ENCODE measurements at regions not wholly inside any gene's neighbourhood (a gene's known extent, or its start where the extent isn't known, plus 50 kb on each side); places are given as distances from the start of the nearest gene placed in this dataset.

- Mint-ChIP-seq H3K36me3 (ENCODE audit: low read depth) (peaks cover 14% of the 10 kb centered on the region), H3K27me3 (ENCODE audit: insufficient read depth, low read depth, poor library complexity) (no peaks in the 10 kb centered on the region), H3K27ac (no peak overlapping the region), H3K4me1 (no peaks in the 10 kb centered on the region), H3K4me3 (no peak overlapping the region), H3K9me3 (peaks cover 31% of the 10 kb centered on the region)
- H4K20me1 ChIP-seq (replicated peaks; ENCODE audit: insufficient read depth), result no peaks in the 10 kb centered on the region
- no peaks in the 10 kb centered on the region for H3K27me3 ChIP-seq (ENCODE audit: insufficient read depth)
- H3K4me2 ChIP-seq, result no peak overlapping the region
- DNase-seq (ENCODE audit: low spot score), result no peak
- no peaks in the 10 kb centered on the region for H3K4me1 ChIP-seq (ENCODE audit: insufficient read depth)
- no peak overlapping the region for H3K27ac ChIP-seq (ENCODE audit: low read depth)
- H3K36me3 ChIP-seq (ENCODE audit: insufficient read depth), result peaks cover 7% of the 10 kb centered on the region
- H3F3A ChIP-seq (replicated peaks; ENCODE audit: low read depth), result no peaks in the 10 kb centered on the region
- no peak for TF ChIP-seq ZNF462 (CRISPR knock-in tag; IDR thresholded peaks at IDR 0.05)
- no peak for TF ChIP-seq STAT1 (IDR thresholded peaks at IDR 0.05; ENCODE audit: unreplicated experiment)
- TF ChIP-seq EZH2 (IDR thresholded peaks at IDR 0.05; ENCODE audit: low read depth, unreplicated experiment), result no peak
- TF ChIP-seq ZNF114 (CRISPR knock-in tag; IDR thresholded peaks at IDR 0.05), result no peak
- TF ChIP-seq NANOG (IDR thresholded peaks at IDR 0.05; ENCODE audit: borderline replicate concordance), result no peak
- no peak for TF ChIP-seq CTCF (conservative IDR thresholded peaks at IDR 0.05; ENCODE audit: low read depth in 2 of 2)
- TF ChIP-seq EZH2phosphoT487 (IDR thresholded peaks at IDR 0.05; ENCODE audit: unreplicated experiment), result no peak
- H3K4me3 ChIP-seq, result no peak overlapping the region
- no peak for ATAC-seq
- H3K9me2 ChIP-seq (ENCODE audit: insufficient read depth), result no peaks in the 10 kb centered on the region
- no peaks in the 10 kb centered on the region for H3K79me2 ChIP-seq (replicated peaks; ENCODE audit: insufficient read depth)
- H2AFZ ChIP-seq, result no peak overlapping the region
These were observed 562.0 kb upstream of the CFAP20DC start for GRCh38 chr3:59611649-59612443.
